ENCODE measurements at regions not wholly inside any gene's neighbourhood (a gene's known extent, or its start where the extent isn't known, plus 50 kb on each side); places are given as distances from the start of the nearest gene placed in this dataset.

DNA sequence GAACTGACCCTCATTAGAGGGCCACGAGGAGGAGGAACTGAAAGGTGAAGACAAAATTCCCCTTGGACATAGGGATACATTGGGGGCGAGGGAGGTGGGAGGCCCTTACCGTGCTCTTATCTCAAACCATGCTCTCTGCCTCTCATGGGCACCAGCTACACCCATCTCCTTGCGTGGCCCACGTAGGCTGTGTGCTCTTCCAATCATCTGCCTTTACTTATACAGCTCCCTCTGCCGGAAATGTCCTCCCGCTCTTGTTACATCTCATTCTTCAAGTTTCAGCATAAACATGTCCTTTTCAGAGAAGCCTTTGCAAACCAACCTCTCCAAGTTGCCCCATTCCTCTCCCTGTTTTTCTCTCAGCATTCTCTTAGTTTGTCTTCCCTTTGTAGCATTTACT is 307.8 kb upstream of the PROK2 start:
- peaks cover 10% of the 10 kb centered on the region for H3K4me1 ChIP-seq (ENCODE audit: insufficient read depth, low read length)
- H3K9me3 ChIP-seq (ENCODE audit: low read depth, low read length): no peaks in the 10 kb centered on the region
- no peak overlapping the region for H3K4me3 ChIP-seq (ENCODE audit: low read length)
- H3K27me3 ChIP-seq (ENCODE audit: insufficient read depth, low read length): no peaks in the 10 kb centered on the region

DNA sequence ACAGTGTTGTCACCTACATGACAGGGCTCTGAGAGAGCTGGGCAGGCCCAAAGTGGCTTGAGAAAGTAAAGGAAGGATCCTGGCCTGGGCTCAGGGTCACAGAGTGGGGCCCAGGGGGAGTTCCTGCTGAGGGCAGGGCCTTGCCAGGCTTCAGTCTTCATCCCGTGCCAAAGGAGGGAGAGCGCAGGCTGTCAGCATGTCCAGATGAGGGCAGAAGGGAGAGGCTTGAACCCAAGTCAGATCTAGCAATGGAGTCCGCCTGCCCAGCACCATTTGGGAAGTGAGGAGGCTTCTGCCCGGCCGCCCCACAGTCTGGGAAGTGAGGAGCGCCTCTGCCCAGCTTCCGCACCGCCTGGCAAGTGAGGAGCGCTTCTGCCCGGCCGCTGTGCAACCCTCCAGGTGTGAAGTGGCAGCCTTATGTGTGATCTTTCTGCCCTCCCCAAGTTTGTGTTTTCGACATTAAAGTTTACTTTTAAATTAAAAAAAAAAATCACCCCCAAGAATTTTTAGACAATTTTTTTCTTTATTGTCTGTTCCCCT is 303.6 kb upstream of the PROK2 start:
- H3K27me3 ChIP-seq (ENCODE audit: insufficient read depth, low read length): no peaks in the 10 kb centered on the region
- H3K4me3 ChIP-seq (ENCODE audit: low read length): no peak overlapping the region
- H3K4me1 ChIP-seq (ENCODE audit: insufficient read depth, low read length): peaks cover 29% of the 10 kb centered on the region
- H3K9me3 ChIP-seq (ENCODE audit: low read depth, low read length): no peaks in the 10 kb centered on the region

- Histone ChIP-seq H3K9me3 (ENCODE audit: low read depth, low read length) (no peaks in the 10 kb centered on the region), H3K4me1 (ENCODE audit: insufficient read depth, low read length) (peaks cover 35% of the 10 kb centered on the region), H3K4me3 (ENCODE audit: low read length) (no peak overlapping the region), H3K27me3 (ENCODE audit: insufficient read depth, low read length) (no peaks in the 10 kb centered on the region)
Observed at GRCh38 chr3:72087420-72087819, 302.5 kb upstream of the PROK2 start.

- Histone ChIP-seq H3K27me3 (ENCODE audit: insufficient read depth, low read length) (no peaks in the 10 kb centered on the region), H3K9me3 (ENCODE audit: low read depth, low read length) (no peaks in the 10 kb centered on the region), H3K4me1 (ENCODE audit: insufficient read depth, low read length) (peaks cover 41% of the 10 kb centered on the region), H3K4me3 (ENCODE audit: low read length) (no peak overlapping the region)
Observed at GRCh38 chr3:72086743-72087087, 301.8 kb upstream of the PROK2 start.

- Histone ChIP-seq H3K27me3 (ENCODE audit: insufficient read depth, low read length) (no peaks in the 10 kb centered on the region), H3K4me1 (ENCODE audit: insufficient read depth, low read length) (peaks cover 47% of the 10 kb centered on the region), H3K4me3 (ENCODE audit: low read length) (no peak overlapping the region), H3K9me3 (ENCODE audit: low read depth, low read length) (no peaks in the 10 kb centered on the region)
Observed at GRCh38 chr3:72086042-72086742, 301.2 kb upstream of the PROK2 start.

DNA sequence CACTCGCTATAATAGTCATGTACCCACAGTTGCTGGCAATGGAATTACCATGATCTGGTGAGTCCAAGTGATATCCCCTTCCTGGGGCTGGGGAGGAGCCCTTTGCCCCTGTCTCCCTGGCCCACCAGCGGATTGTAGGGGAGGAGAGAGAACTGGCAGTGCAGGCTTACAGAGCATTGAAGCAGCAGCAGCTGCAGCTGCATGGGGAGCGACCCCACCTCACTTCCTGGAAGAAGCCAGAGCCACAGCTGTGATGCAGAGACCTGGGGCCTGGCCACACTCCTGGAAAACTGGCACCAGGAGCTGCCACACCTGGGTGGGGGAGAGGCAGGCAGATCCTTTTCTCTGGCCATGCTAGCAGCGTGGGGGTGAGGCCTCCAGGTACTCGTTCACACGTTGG is 300.1 kb upstream of the PROK2 start:
- H3K27me3 ChIP-seq (ENCODE audit: insufficient read depth, low read length): no peaks in the 10 kb centered on the region
- no peaks in the 10 kb centered on the region for H3K9me3 ChIP-seq (ENCODE audit: low read depth, low read length)
- H3K4me3 ChIP-seq (ENCODE audit: low read length): no peak overlapping the region
- peaks cover 58% of the 10 kb centered on the region for H3K4me1 ChIP-seq (ENCODE audit: insufficient read depth, low read length)

- Histone ChIP-seq H3K9me3 (ENCODE audit: low read depth, low read length) (no peaks in the 10 kb centered on the region), H3K4me3 (ENCODE audit: low read length) (no peak overlapping the region), H3K4me1 (ENCODE audit: insufficient read depth, low read length) (peaks cover 79% of the 10 kb centered on the region), H3K27me3 (ENCODE audit: insufficient read depth, low read length) (no peaks in the 10 kb centered on the region)
Observed at GRCh38 chr3:72082776-72083462, 298.0 kb upstream of the PROK2 start.

GRCh38 chr3:72082186-72082715 is 297.3 kb upstream of the PROK2 start:
- Histone ChIP-seq H3K9me3 (ENCODE audit: low read depth, low read length) (no peaks in the 10 kb centered on the region), H3K4me1 (ENCODE audit: insufficient read depth, low read length) (peaks cover 84% of the 10 kb centered on the region), H3K4me3 (ENCODE audit: low read length) (no peak overlapping the region), H3K27me3 (ENCODE audit: insufficient read depth, low read length) (no peaks in the 10 kb centered on the region)

DNA sequence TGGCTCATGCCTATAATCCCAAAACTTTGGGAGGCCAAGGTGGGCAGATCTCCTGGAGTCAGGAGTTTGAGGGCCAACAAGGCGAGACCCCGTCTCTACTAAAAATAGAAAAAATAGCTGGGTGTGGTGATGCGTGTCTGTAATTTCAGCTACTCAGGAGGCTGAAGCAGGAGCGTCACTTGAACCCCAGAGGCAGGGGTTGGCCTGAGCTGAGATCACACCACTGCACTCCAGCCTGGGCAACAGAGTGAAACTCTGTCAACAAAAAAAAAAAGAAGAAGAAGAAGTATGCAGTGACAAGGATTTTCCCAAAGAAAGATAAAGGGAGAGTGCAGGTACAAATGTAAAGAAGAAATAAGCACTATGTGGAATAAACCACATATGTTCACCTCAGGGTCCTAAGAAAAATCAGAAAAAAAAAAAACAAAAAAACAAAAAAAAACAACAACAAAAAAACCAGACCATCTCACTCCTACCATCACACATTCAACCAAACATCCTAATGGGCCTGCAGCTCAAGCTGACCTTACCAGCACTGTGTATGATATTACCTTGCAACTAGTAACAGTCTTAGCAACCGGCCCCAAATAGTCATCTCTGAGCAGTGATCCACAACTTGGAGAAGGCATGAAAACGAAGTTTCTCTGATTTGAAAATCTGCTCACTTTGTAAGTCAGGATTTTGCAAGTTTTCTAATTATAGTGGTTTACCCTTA is 296.7 kb upstream of the PROK2 start:
- Histone ChIP-seq H3K9me3 (ENCODE audit: low read depth, low read length) (no peaks in the 10 kb centered on the region), H3K4me3 (ENCODE audit: low read length) (no peak overlapping the region), H3K4me1 (ENCODE audit: insufficient read depth, low read length) (peaks cover 83% of the 10 kb centered on the region), H3K27me3 (ENCODE audit: insufficient read depth, low read length) (no peaks in the 10 kb centered on the region)

DNA sequence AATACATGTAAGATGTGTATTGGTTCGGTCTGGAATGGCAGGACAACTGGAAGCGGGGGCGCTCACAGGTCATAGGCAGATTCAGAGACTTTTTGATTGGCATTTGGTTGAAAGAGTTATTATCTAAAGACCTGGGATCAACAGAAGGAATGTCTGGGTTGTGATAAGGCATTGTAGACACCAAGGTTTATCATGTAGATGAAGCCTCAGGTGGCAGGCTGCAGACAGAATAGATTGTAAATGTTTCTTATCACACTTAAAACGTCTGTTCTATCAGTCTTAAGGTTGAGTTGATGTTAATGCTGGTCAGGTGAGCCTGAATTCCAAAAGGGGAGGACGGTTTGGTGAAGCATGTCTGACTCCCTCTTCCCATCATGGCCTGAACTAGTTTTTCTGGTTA is 295.9 kb upstream of the PROK2 start:
- no peak overlapping the region for H3K4me3 ChIP-seq (ENCODE audit: low read length)
- no peaks in the 10 kb centered on the region for H3K27me3 ChIP-seq (ENCODE audit: insufficient read depth, low read length)
- peaks cover 74% of the 10 kb centered on the region for H3K4me1 ChIP-seq (ENCODE audit: insufficient read depth, low read length)
- H3K9me3 ChIP-seq (ENCODE audit: low read depth, low read length): no peaks in the 10 kb centered on the region

DNA sequence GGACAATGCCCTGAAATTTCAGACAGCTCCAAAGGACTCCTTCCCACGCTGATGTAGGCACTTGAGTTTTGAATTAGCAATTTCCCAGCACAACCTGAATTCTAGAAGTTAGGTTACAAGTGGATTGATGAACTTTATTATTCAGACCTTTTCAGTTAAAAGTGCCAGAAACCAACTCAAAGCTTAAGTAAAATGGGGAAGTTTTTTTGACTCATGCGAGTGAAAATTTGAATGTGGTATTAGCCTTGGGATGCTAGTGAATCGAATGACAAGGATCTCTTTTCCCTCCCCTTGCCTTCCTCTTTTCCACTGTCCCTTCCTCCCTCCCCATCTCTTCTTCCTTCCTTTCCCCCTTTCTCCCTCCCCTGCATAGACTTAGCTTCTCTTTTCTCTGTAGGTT is 295.1 kb upstream of the PROK2 start:
- Histone ChIP-seq H3K4me1 (ENCODE audit: insufficient read depth, low read length) (peaks cover 72% of the 10 kb centered on the region), H3K27me3 (ENCODE audit: insufficient read depth, low read length) (no peaks in the 10 kb centered on the region), H3K9me3 (ENCODE audit: low read depth, low read length) (no peaks in the 10 kb centered on the region), H3K4me3 (ENCODE audit: low read length) (no peak overlapping the region)

DNA sequence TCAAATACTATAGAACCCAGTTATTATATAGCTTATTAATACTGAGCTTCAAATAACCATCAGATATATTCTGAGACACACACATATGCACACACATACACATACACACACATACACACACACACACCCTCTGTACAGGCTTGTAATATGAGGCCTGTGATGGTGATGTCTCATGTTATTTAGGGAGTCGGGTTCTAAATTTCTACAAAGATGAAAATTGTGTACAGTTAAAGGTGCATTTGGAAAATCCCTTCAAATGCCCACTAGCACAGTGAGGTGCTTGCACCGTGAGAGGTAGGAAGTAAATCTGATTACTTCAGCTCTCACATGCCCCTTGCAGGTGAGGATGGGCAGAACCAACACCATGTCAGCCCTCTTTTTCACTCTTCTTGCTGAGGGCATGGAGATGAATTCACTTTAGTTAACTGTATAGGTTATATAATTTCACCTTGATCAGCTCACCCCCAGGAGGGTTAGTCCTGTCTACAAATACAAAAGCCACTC is 294.5 kb upstream of the PROK2 start:
- H3K9me3 ChIP-seq (ENCODE audit: low read depth, low read length): no peaks in the 10 kb centered on the region
- no peaks in the 10 kb centered on the region for H3K27me3 ChIP-seq (ENCODE audit: insufficient read depth, low read length)
- H3K4me1 ChIP-seq (ENCODE audit: insufficient read depth, low read length): peaks cover 72% of the 10 kb centered on the region
- H3K4me3 ChIP-seq (ENCODE audit: low read length): no peak overlapping the region

GRCh38 chr3:72078676-72079368 is 293.9 kb upstream of the PROK2 start:
- Histone ChIP-seq H3K4me1 (ENCODE audit: insufficient read depth, low read length) (peaks cover 69% of the 10 kb centered on the region), H3K27me3 (ENCODE audit: insufficient read depth, low read length) (no peaks in the 10 kb centered on the region), H3K4me3 (ENCODE audit: low read length) (no peak overlapping the region), H3K9me3 (ENCODE audit: low read depth, low read length) (no peaks in the 10 kb centered on the region)

- Histone ChIP-seq H3K4me1 (ENCODE audit: insufficient read depth, low read length) (peaks cover 57% of the 10 kb centered on the region), H3K9me3 (ENCODE audit: low read depth, low read length) (no peaks in the 10 kb centered on the region), H3K4me3 (ENCODE audit: low read length) (no peak overlapping the region), H3K27me3 (ENCODE audit: insufficient read depth, low read length) (peaks cover 4% of the 10 kb centered on the region)
Observed at GRCh38 chr3:72077473-72078259, 292.7 kb upstream of the PROK2 start.

Data from mononuclear cell (primary cell).